ENCODE measurements at regions not wholly inside any gene's neighbourhood (a gene's known extent, or its start where the extent isn't known, plus 50 kb on each side); places are given as distances from the start of the nearest gene placed in this dataset.
"Not testable (repeated sequence)": the region's sequence is repeated elsewhere in the genome, so short reads cannot be mapped to it uniquely, and the experiment has no call there.

GRCh38 chr13:63829609-63830008 lies 2414.0 kb upstream of the PCDH20 start:
- DNase-seq (ENCODE audit: low spot score): not testable (repeated sequence)

- DNase-seq (ENCODE audit: low spot score): not testable (repeated sequence)
Measured at GRCh38 chr13:63821785-63822184, 2406.1 kb upstream of the PCDH20 start.

GRCh38 chr13:63811428-63812004 lies 2395.9 kb upstream of the PCDH20 start:
- not testable (repeated sequence) for DNase-seq (ENCODE audit: low spot score)

- not testable (repeated sequence) for DNase-seq (ENCODE audit: low spot score)
Measured at GRCh38 chr13:63791134-63791533, 2375.5 kb upstream of the PCDH20 start.

- DNase-seq (ENCODE audit: low spot score): no peak
Measured at GRCh38 chr13:63774133-63774532, 2358.5 kb upstream of the PCDH20 start.

GRCh38 chr13:63773476-63773875 lies 2357.8 kb upstream of the PCDH20 start:
- DNase-seq (ENCODE audit: low spot score): no peak

GRCh38 chr13:63757683-63758082 lies 2342.0 kb upstream of the PCDH20 start:
- not testable (repeated sequence) for DNase-seq (ENCODE audit: low spot score)

- not testable (repeated sequence) for DNase-seq (ENCODE audit: low spot score)
Measured at GRCh38 chr13:63749857-63750256, 2334.2 kb upstream of the PCDH20 start.

- DNase-seq (ENCODE audit: low spot score): not testable (repeated sequence)
Measured at GRCh38 chr13:63741814-63742101, 2326.1 kb upstream of the PCDH20 start.

GRCh38 chr13:63741029-63741813 lies 2325.6 kb upstream of the PCDH20 start:
- DNase-seq (ENCODE audit: low spot score): no peak

- DNase-seq (ENCODE audit: low spot score): not testable (repeated sequence)
Measured at GRCh38 chr13:63739112-63739735, 2323.6 kb upstream of the PCDH20 start.

- DNase-seq (ENCODE audit: low spot score): no peak
Measured at GRCh38 chr13:63737418-63737817, 2321.8 kb upstream of the PCDH20 start.

GRCh38 chr13:63731896-63732295 lies 2316.2 kb upstream of the PCDH20 start:
- no peak for DNase-seq (ENCODE audit: low spot score)

GRCh38 chr13:63712159-63712558 lies 2296.5 kb upstream of the PCDH20 start:
- not testable (repeated sequence) for DNase-seq (ENCODE audit: low spot score)

GRCh38 chr13:63706751-63707150 lies 2291.1 kb upstream of the PCDH20 start:
- DNase-seq (ENCODE audit: low spot score): no peak

- DNase-seq (ENCODE audit: low spot score): no peak
Measured at GRCh38 chr13:63704521-63704920, 2288.9 kb upstream of the PCDH20 start.

- no peak for DNase-seq (ENCODE audit: low spot score)
Measured at GRCh38 chr13:63700350-63700749, 2284.7 kb upstream of the PCDH20 start.

GRCh38 chr13:63699948-63700347 lies 2284.3 kb upstream of the PCDH20 start:
- no peak for DNase-seq (ENCODE audit: low spot score)

- DNase-seq (ENCODE audit: low spot score): no peak
Measured at GRCh38 chr13:63696055-63696454, 2280.4 kb upstream of the PCDH20 start.

- no peak for DNase-seq (ENCODE audit: low spot score)
Measured at GRCh38 chr13:63693696-63694095, 2278.0 kb upstream of the PCDH20 start.

- DNase-seq (ENCODE audit: low spot score): no peak
Measured at GRCh38 chr13:63691474-63691873, 2275.8 kb upstream of the PCDH20 start.

- DNase-seq (ENCODE audit: low spot score): no peak
Measured at GRCh38 chr13:63690672-63691071, 2275.0 kb upstream of the PCDH20 start.

- no peak for DNase-seq (ENCODE audit: low spot score)
Measured at GRCh38 chr13:63684822-63685221, 2269.2 kb upstream of the PCDH20 start.

Measured in COLO829 (cell line).